AG04449 (cell line): ENCODE measurements at regions not wholly inside any gene's neighbourhood (a gene's known extent, or its start where the extent isn't known, plus 50 kb on each side); places are given as distances from the start of the nearest gene placed in this dataset.

Source experiments
- CTCF ChIA-PET: fragments of 350-600 bp; formaldehyde crosslinking; extraction: SDS; loops from one replicate; lab custom pipeline; 2021; ENCODE audit warnings: antibody characterized with exemption; lab: Yijun Ruan, JAX
- POLR2A ChIA-PET: fragments of 400-600, 350-600 bp; formaldehyde crosslinking; extraction: SDS; loops from one replicate; lab custom pipeline; 2020; ENCODE audit warnings: antibody characterized with exemption, inconsistent platforms; lab: Yijun Ruan, JAX
- DNase-seq: peaks from one replicate; pipeline ENCODE4 v3.0.0-alpha.2; 2010; ENCODE audit warnings: low read depth, low spot score
- H3K4me3 ChIP-seq: 2 replicates; pipeline ENCODE4 v1.5.1; 2011; ENCODE audit warnings: low read depth, mild to moderate bottlenecking, control low read depth, low read length
- TF ChIP-seq, protein P1 (sequence below): IDR thresholded peaks from one replicate; pipeline ENCODE4 v1.5.1; 2011; ENCODE audit warnings: mild to moderate bottlenecking, moderate library complexity, low read length, control low read depth, inconsistent platforms; ENCODE audit not compliant: insufficient read depth; ENCODE audit errors: missing control alignments

DNA sequence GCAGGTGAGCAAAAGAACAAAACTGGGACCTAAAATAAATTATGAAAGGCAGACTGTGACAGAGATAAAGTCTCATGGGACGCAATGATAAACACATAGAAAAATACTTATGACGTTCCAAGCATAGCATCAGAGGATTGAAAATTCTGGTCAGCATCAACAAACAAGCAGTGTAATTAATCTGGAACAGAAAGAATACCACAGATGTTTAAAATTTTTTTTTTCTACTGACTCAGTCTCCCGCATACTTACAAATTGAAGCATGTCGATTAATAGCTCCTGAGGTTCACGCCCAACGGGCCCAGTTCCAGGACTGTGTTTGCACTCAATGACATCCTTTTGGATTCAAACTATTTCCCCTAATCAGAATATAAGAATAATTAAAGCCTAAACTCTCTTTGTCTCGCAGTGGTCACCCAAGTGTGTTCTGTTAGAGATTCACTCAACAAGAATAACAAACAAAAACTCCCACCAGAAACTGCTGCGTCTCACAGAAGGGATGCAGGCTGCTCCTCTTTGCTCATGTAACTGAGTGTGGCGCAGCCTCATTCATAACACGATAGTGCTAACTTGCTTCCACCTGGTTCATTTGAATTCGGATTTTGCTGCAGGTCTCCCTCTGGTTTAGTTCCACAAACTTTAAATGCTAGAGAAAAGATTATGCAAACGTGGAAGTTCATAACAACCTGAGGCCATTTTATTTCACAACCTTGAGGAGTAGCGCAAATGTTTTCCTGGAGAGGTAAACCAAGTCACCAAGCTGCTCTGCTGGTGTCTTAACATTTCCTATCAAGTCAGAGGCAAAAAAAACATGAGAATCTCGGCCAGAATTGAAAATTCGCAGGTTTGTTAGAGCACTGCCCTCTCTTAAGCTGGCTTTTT lies 69.0 kb upstream of the CITED2 start:
- TF ChIP-seq, protein P1, sequence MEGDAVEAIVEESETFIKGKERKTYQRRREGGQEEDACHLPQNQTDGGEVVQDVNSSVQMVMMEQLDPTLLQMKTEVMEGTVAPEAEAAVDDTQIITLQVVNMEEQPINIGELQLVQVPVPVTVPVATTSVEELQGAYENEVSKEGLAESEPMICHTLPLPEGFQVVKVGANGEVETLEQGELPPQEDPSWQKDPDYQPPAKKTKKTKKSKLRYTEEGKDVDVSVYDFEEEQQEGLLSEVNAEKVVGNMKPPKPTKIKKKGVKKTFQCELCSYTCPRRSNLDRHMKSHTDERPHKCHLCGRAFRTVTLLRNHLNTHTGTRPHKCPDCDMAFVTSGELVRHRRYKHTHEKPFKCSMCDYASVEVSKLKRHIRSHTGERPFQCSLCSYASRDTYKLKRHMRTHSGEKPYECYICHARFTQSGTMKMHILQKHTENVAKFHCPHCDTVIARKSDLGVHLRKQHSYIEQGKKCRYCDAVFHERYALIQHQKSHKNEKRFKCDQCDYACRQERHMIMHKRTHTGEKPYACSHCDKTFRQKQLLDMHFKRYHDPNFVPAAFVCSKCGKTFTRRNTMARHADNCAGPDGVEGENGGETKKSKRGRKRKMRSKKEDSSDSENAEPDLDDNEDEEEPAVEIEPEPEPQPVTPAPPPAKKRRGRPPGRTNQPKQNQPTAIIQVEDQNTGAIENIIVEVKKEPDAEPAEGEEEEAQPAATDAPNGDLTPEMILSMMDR: no peak
- no peak for DNase-seq
- ChIA-PET POLR2A (interaction anchor here (1.1 kb wide), 1 partner anchor 69 kb away, joined by 3 read pairs; the partner anchor contains the start of gene CITED2), CTCF (no interaction called here)
- no peak overlapping the region for H3K4me3 ChIP-seq

DNA sequence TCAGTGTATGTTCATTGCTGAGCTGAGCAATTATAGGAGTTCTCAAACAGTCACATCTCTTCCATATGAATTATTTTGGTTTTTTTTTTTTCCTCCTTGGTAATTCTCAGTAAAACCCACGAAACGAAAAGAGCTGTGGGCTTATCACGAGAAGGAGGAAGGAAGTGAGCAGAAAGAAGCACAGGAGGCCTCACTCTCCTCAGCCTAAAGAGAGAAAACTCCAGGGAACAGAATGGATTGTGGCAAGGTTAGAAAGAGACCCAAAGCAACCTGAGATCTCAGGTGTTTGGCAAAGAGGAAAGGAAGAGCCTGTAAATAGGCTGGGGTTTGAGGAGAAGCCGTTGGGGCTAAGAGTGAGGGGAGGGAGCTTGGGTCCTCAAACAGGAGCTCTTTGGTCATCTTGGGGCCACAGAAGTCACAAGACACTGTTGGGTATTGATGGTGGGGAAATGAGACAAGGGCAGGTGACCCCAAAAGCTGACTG lies 67.8 kb upstream of the CITED2 start:
- POLR2A ChIA-PET: interaction anchor here (1.1 kb wide), 1 partner anchor 68 kb away, joined by 3 read pairs; the partner anchor contains the start of gene CITED2
- CTCF ChIA-PET: no interaction called here
- no peak for DNase-seq
- TF ChIP-seq, protein P1: no peak
- no peak overlapping the region for H3K4me3 ChIP-seq

DNA sequence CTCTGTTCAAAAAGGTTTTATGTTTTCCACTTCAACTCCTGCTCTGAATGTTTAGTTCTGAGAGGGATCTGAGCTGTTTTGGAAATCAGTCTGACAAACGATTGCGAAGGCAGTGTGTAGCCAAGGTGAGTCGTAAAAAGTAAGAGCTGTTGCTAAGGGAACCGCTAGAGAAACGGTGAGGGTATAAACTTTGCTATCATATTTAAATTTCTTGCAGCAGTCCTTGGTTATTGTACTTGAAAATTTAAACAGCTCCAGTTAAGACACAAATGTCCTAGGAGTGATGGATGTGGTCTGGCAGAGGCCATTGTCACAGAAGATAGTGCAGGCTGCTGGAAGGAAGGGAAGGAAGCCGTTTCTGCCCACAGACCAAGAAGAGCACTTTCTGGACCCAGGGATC lies 64.9 kb upstream of the CITED2 start:
- TF ChIP-seq, protein P1: no peak
- CTCF ChIA-PET: interaction anchor here (1.5 kb wide), 1 partner anchor 12 kb away, joined by 3 read pairs; no protein-coding TSS in a partner anchor
- no peak for DNase-seq
- POLR2A ChIA-PET: no interaction called here
- H3K4me3 ChIP-seq: no peak overlapping the region

DNA sequence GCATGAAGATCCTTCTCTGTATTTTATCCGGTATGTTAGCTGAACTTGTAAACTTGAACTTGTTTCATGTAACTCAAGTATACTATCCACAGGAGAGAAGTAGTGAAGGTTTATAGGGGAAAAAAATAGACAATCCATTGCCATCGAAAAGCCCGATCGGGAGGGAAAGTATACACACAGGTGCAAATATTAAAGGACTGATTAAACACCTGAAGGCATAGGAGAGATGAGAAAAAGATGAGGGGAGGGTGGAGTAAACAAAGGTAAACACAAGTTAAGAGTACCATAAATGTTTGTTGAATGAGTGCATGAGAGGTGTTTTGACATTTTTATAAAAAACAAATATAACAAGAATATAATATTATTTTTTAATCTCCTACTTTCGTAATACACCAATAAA lies 64.3 kb upstream of the CITED2 start:
- ChIA-PET CTCF (interaction anchor here (1.5 kb wide), 1 partner anchor 12 kb away, joined by 3 read pairs; no protein-coding TSS in a partner anchor), POLR2A (no interaction called here)
- H3K4me3 ChIP-seq: no peak overlapping the region
- DNase-seq: no peak
- TF ChIP-seq, protein P1: no peak

DNA sequence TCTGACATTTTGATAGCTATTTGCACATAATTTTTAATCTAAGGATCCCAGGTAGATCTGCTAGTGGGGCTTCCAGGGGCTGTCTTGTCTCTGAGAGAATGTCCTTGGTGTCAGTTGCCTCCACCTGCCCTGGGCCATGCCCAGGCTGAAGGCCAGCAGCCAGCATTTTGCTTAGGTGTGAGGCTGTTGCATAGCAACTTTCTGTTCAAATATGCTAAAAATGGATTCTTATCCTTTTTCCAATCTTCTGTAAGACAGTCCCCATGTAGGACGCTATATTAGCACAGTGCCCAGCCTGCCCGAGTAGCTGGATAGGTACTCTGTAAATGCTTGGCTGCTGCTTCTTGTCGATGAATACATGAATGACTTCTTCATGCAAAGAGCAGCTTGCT lies 62.5 kb upstream of the CITED2 start:
- ChIA-PET CTCF (interaction anchor here (1.5 kb wide), 1 partner anchor 8 kb away, joined by 4 read pairs; no protein-coding TSS in a partner anchor), POLR2A (no interaction called here)
- no peak for DNase-seq
- no peak overlapping the region for H3K4me3 ChIP-seq
- TF ChIP-seq, protein P1: no peak
